ENCODE measurements at regions not wholly inside any gene's neighbourhood (a gene's known extent, or its start where the extent isn't known, plus 50 kb on each side); places are given as distances from the start of the nearest gene placed in this dataset.

DNA sequence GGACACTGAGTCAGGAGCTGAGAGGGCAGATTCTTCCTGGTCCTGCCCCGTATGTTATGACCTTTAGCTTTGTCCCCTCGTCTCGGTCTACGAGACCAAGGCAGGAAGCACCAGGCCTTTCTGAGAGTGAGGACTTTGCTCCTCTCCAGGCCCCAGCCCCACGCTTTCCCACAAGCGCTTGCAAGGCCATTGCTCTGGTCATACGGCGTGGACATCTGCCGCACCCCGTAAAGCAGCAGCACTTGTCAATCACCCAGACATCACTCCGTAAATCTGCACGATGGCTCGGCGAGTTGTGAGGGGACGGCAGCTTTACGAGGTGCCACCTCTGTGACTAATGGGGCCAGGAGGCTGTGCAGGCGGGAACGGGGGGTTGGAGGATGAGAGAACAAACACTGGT, 100.8 kb upstream of the TWIST2 start:
- CTCF ChIA-PET, result no interaction called here

DNA sequence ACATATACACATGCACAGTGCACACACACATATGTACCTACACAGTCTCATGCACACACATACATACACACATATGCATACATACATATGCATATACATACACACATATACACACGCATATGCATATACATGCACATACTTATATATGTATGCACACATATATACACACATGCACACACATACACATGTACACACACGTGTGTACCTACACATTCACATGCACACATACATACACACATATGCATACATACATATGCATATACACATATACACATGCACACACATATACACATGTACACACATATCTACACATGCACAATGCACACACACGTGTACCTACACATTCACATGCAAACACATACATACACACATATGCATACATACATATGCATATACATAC, 100.3 kb upstream of the TWIST2 start:
- CTCF ChIA-PET, result no interaction called here
- POLR2A ChIA-PET, result no interaction called here
- DNase-seq (ENCODE audit: low read depth, low spot score), result no peak
- H3K4me3 ChIP-seq (ENCODE audit: low read depth, low read length), result no peak overlapping the region
- no peak for TF ChIP-seq CTCF (IDR thresholded peaks at IDR 0.05; ENCODE audit: insufficient read depth, low read length, missing control alignments)

More for the DNA sequence above, 100.8 kb upstream of the TWIST2 start:
- no peak overlapping the region for H3K4me3 ChIP-seq (ENCODE audit: low read depth, low read length)
- DNase-seq (ENCODE audit: low read depth, low spot score), result no peak
- POLR2A ChIA-PET, result interaction anchor here (0.8 kb wide), 1 partner anchor 9 kb away, joined by 3 read pairs; no protein-coding TSS in a partner anchor
- TF ChIP-seq CTCF (IDR thresholded peaks at IDR 0.05; ENCODE audit: insufficient read depth, low read length, missing control alignments), result no peak

- ChIA-PET POLR2A (no interaction called here), CTCF (no interaction called here)
- TF ChIP-seq CTCF (IDR thresholded peaks at IDR 0.05; ENCODE audit: insufficient read depth, low read length, missing control alignments), result no peak
- DNase-seq (ENCODE audit: low read depth, low spot score), result no peak
- no peak overlapping the region for H3K4me3 ChIP-seq (ENCODE audit: low read depth, low read length)
These were observed 97.5 kb upstream of the TWIST2 start for GRCh38 chr2:238750212-238750904.

GRCh38 chr2:238754259-238754658, 93.6 kb upstream of the TWIST2 start:
- no peak for TF ChIP-seq CTCF (IDR thresholded peaks at IDR 0.05; ENCODE audit: insufficient read depth, low read length, missing control alignments)
- H3K4me3 ChIP-seq (ENCODE audit: low read depth, low read length), result no peak overlapping the region
- DNase-seq (ENCODE audit: low read depth, low spot score), result no peak
- ChIA-PET CTCF (interaction anchor here (1.4 kb wide), 1 partner anchor 31 kb away, joined by 5 read pairs; no protein-coding TSS in a partner anchor), POLR2A (no interaction called here)

GRCh38 chr2:238761868-238762267, 86.0 kb upstream of the TWIST2 start:
- no peak for DNase-seq (ENCODE audit: low read depth, low spot score)
- no peak overlapping the region for H3K4me3 ChIP-seq (ENCODE audit: low read depth, low read length)
- TF ChIP-seq CTCF (IDR thresholded peaks at IDR 0.05; ENCODE audit: insufficient read depth, low read length, missing control alignments), result no peak
- CTCF ChIA-PET, result no interaction called here
- POLR2A ChIA-PET, result no interaction called here

DNA sequence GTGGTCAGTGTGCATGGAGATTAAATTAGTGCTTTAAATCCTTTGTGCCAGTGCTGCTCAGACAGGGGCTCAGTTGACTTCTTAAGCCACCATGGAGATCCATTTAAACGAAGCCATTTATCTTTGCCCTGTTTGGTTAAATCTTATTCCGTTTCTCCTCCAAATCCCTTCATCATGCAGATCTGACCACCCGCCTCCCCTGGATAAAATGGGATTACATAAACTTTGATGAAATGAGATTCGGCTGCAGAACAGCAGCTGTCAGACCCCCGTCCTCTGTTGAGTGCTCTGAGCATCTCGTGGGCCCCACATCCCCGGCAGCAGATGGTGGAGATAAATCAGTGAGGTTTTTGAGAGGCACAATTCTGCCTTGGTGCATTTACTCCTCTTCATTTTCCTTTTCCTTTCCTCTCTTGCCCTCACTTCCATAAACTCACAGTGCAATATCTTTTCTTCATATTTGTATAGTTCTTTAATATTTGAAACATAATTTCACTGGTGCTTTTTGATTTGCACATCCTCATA, 84.4 kb upstream of the TWIST2 start:
- no peak for DNase-seq (ENCODE audit: low read depth, low spot score)

More for the DNA sequence above, 84.4 kb upstream of the TWIST2 start:
- ChIA-PET POLR2A (no interaction called here), CTCF (interaction anchor here (1.7 kb wide), 1 partner anchor 22 kb away, joined by 7 read pairs; no protein-coding TSS in a partner anchor)
- no peak overlapping the region for H3K4me3 ChIP-seq (ENCODE audit: low read depth, low read length)
- TF ChIP-seq CTCF (IDR thresholded peaks at IDR 0.05; ENCODE audit: insufficient read depth, low read length, missing control alignments), result no peak
